Right lobe of liver (tissue), 6 donors: ENCODE measurements at regions not wholly inside any gene's neighbourhood (a gene's known extent, or its start where the extent isn't known, plus 50 kb on each side); places are given as distances from the start of the nearest gene placed in this dataset.

Source experiments
- ATAC-seq, 4 donors: fragments of 200-7000 bp; cut with Tn5 transposase; one replicate each; pipeline ENCODE4 v1.9.1; 2020; ENCODE audit warnings: mild to moderate bottlenecking in 4 of 4, moderate library complexity in 4 of 4
- DNase-seq, 3 donors: peaks; one replicate each; pipeline ENCODE4 v3.0.0-alpha.2; 2020
- H3K27ac ChIP-seq, 3 donors: fragments of 200-600 bp; one replicate each; pipeline ENCODE4 v1.8.0; 2022
- H3K27me3 ChIP-seq, 2 donors: fragments of 200-600 bp; one replicate each; pipeline ENCODE4 v1.8.0; 2022
- H3K36me3 ChIP-seq, 4 donors: fragments of 200-600 bp; sonication (generic) in 1 of 4; one replicate each; pipeline versions ENCODE4 v1.5.1 to v1.8.0; 2017 to 2022; ENCODE audit warnings: control low read depth in 1 of 4
- H3K4me1 ChIP-seq, 4 donors: fragments of 200-600 bp; sonication (generic) in 1 of 4; one replicate each; pipeline versions ENCODE4 v1.5.1 to v1.8.0; 2017 to 2022; ENCODE audit warnings: control low read depth in 1 of 4
- H3K4me3 ChIP-seq, 3 donors: fragments of 200-600 bp; one replicate each; pipeline ENCODE4 v1.8.0; 2022
- H3K9me3 ChIP-seq, 4 donors: fragments of 200-600 bp; sonication (generic) in 1 of 4; one replicate each; pipeline versions ENCODE4 v1.5.1 to v1.8.0; 2017 to 2022; ENCODE audit warnings: control low read depth in 1 of 4
- CTCF ChIP-seq, 4 donors: fragments of 200-600 bp in 3 of 4; fragments of 450-650 bp in 1 of 4; IDR thresholded peaks; one replicate each; pipeline versions ENCODE4 v1.5.1 to v1.8.0; 2016 to 2022; ENCODE audit warnings: antibody characterized with exemption in 4 of 4, mild to moderate bottlenecking in 2 of 4
- POLR2A ChIP-seq: fragments of 450-650 bp; IDR thresholded peaks from one replicate; pipeline ENCODE4 v1.6.1; 2017; ENCODE audit warnings: antibody characterized with exemption, mild to moderate bottlenecking
- WGBS: methylation state at CpG from one replicate; pipeline ENCODE4 v1.1.6; 2018; ENCODE audit warnings: low coverage, low lambda C conversion rate; ENCODE audit not compliant: insufficient coverage; ENCODE audit errors: missing lambda C conversion rate; 5-methylcytosine and 5-hydroxymethylcytosine counted together
- intact Hi-C, 2 donors: fragments of 100-400 bp; cut with DNase I; formaldehyde crosslinking; loops; one replicate each; pipeline versions ENCODE4 v1.11.2 to v1.14.1; 2022
- donor health status: DM: no; HTN: yes; CAD: no.
- donor health status: DM: no; HTN: no; CAD: no.
- donor health status: DM: no; HTN: no; CAD: no.
- donor health status: DM: no; HTN: yes; CAD: no.
- donor health status: DM: no; HTN: yes; CAD: no.

GRCh38 chr18:64765908-64766307 is 617.0 kb upstream of the LINC00305 start:
- TF ChIP-seq POLR2A (no peak), CTCF (IDR thresholded peaks at IDR 0.05) (no peak)
- intact Hi-C loops, result no loop called here
- Histone ChIP-seq H3K27me3 (no peaks in the 10 kb centered on the region), H3K27ac (no peak overlapping the region), H3K4me3 (no peak overlapping the region), H3K4me1 (no peaks in the 10 kb centered on the region), H3K9me3 (no peaks in the 10 kb centered on the region), H3K36me3 (no peaks in the 10 kb centered on the region)
- no peak for ATAC-seq
- DNase-seq, result no peak
- 21% methylated on average over 3 of the region's 3 CpGs for WGBS

- Histone ChIP-seq H3K4me1 (no peaks in the 10 kb centered on the region), H3K4me3 (no peak overlapping the region), H3K27me3 (no peaks in the 10 kb centered on the region), H3K36me3 (no peaks in the 10 kb centered on the region), H3K27ac (no peak overlapping the region), H3K9me3 (no peaks in the 10 kb centered on the region)
- ATAC-seq (no peak), DNase-seq (no peak)
- intact Hi-C loops, result no loop called here
- 68% methylated on average over 2 of the region's 2 CpGs for WGBS
- no peak for TF ChIP-seq POLR2A
- TF ChIP-seq CTCF (IDR thresholded peaks at IDR 0.05), result no peak
Observed at GRCh38 chr18:64752707-64753106, 603.8 kb upstream of the LINC00305 start.

GRCh38 chr18:64749884-64750283 is 601.0 kb upstream of the LINC00305 start:
- no peak for ATAC-seq
- H3K36me3 ChIP-seq, result no peaks in the 10 kb centered on the region
- no peak for DNase-seq
- H3K27ac ChIP-seq, result no peak overlapping the region
- TF ChIP-seq CTCF (IDR thresholded peaks at IDR 0.05), result no peak
- no peaks in the 10 kb centered on the region for H3K9me3 ChIP-seq
- H3K27me3 ChIP-seq, result no peaks in the 10 kb centered on the region
- no peaks in the 10 kb centered on the region for H3K4me1 ChIP-seq
- intact Hi-C loops, result no loop called here
- 40% methylated on average over 2 of the region's 2 CpGs for WGBS
- H3K4me3 ChIP-seq, result no peak overlapping the region

GRCh38 chr18:64747803-64748202 is 598.9 kb upstream of the LINC00305 start:
- no peak overlapping the region for H3K27ac ChIP-seq
- ATAC-seq, result no peak
- intact Hi-C loops, result no loop called here

More at GRCh38 chr18:64747803-64748202, 598.9 kb upstream of the LINC00305 start:
- H3K36me3 ChIP-seq, result no peaks in the 10 kb centered on the region
- no peak for TF ChIP-seq POLR2A
- no peak for TF ChIP-seq CTCF (IDR thresholded peaks at IDR 0.05)
- H3K27me3 ChIP-seq, result no peaks in the 10 kb centered on the region
- H3K4me1 ChIP-seq, result no peaks in the 10 kb centered on the region
- no peak overlapping the region for H3K4me3 ChIP-seq
- DNase-seq, result no peak
- H3K9me3 ChIP-seq, result no peaks in the 10 kb centered on the region
